Pancreas (tissue), 10 donors: ENCODE measurements at regions not wholly inside any gene's neighbourhood (a gene's known extent, or its start where the extent isn't known, plus 50 kb on each side); places are given as distances from the start of the nearest gene placed in this dataset.

Source experiments
- ATAC-seq, 4 donors: fragments of 200-7000 bp; cut with Tn5 transposase; one replicate each; pipeline versions ENCODE4 v1.8.0 to v1.9.1; 2020; ENCODE audit warnings: mild to moderate bottlenecking in 4 of 4, moderate library complexity in 4 of 4
- DNase-seq, 6 donors: peaks; one replicate each; pipeline ENCODE4 v3.0.0-alpha.2; 2020
- FAIRE-seq: peaks from 2 replicates; lab custom pipeline; 2012; peaks lifted over from hg19 to GRCh38; lab: Jason Lieb, UNC
- H3K27ac ChIP-seq, 4 donors: fragments of 200-600 bp; sonication (generic); 1 replicate in 3 of 4; 2 replicates in 1 of 4; pipeline versions ENCODE4 v1.5.0 to v1.8.0; 2020
- H3K27me3 ChIP-seq, 4 donors: fragments of 200-600 bp; one replicate each; pipeline ENCODE4 v1.8.0; 2021
- H3K36me3 ChIP-seq, 3 donors: fragments of 200-600 bp; sonication (generic) in 1 of 3; one replicate each; pipeline versions ENCODE4 v1.5.0 to v1.8.0; 2020 to 2021
- H3K4me1 ChIP-seq, 3 donors: fragments of 200-600 bp; one replicate each; pipeline ENCODE4 v1.8.0; 2021
- H3K4me3 ChIP-seq, 4 donors: fragments of 200-600 bp; sonication (generic) in 2 of 4; one replicate each; pipeline versions ENCODE4 v1.5.0 to v1.8.0; 2020 to 2021
- H3K9me3 ChIP-seq, 4 donors: fragments of 200-600 bp; one replicate each; pipeline ENCODE4 v1.8.0; 2021
- CTCF ChIP-seq, 4 donors: fragments of 200-600 bp; sonication (generic) in 3 of 4; IDR thresholded peaks; one replicate each; pipeline versions ENCODE4 v1.5.0 to v1.8.0; 2021; ENCODE audit warnings: antibody characterized with exemption in 4 of 4
- WGBS, 2 donors: extraction: QIAGEN DNeasy Blood & Tissue Kit; methylation state at CpG; one replicate each; pipeline ENCODE4 v1.1.7; 2013; 5-methylcytosine and 5-hydroxymethylcytosine counted together
- intact Hi-C, 3 donors: fragments of 100-400 bp; cut with DNase I; formaldehyde crosslinking; loops; one replicate each; pipeline versions ENCODE4 v1.11.1 to v1.14.2; 2022
- microRNA-seq, 2 donors: library from miRNA; unstranded; fragments of <30 nt; microRNA quantifications; one replicate each; pipeline versions ENCODE4 to v1.1.0, GENCODE V29; 2019 to 2020
- donor health status: healthy with polysubstance abuse.
- donor health status: DM: no; HTN: no; CAD: no; lungs with moderate emphysema.
- donor health status: DM: no; HTN: no; CAD: no.
- donor health status: control.
- donor health status: control.
- donor health status: Bipolar disorder and iron deficiency.
- donor health status: DM: yes; HTN: yes; CAD: no.
- donor health status: DM: no; HTN: no; CAD: no.
- donor health status: DM: no; HTN: no; CAD: no.
- donor health status: DM: yes; HTN: yes; CAD: no.

- H3K27me3 ChIP-seq, result no peaks in the 10 kb centered on the region
- intact Hi-C loops, result no loop called here
- FAIRE-seq (no peak), DNase-seq (no peak), ATAC-seq (no peak)
- H3K27ac ChIP-seq, result no peak overlapping the region
- H3K4me1 ChIP-seq, result no peaks in the 10 kb centered on the region
- TF ChIP-seq CTCF (IDR thresholded peaks at IDR 0.05), result no peak
- H3K9me3 ChIP-seq, result no peaks in the 10 kb centered on the region
- WGBS, 2 donors, result 55 to 60% methylated on average over 5 of the region's 5 CpGs
- H3K36me3 ChIP-seq, result no peaks in the 10 kb centered on the region
- no peak overlapping the region for H3K4me3 ChIP-seq
Measured at GRCh38 chr13:57056601-57057180, 84.0 kb upstream of the PRR20A start.

- H3K36me3 ChIP-seq, result no peaks in the 10 kb centered on the region
- no peak for ATAC-seq
- 39 to 49% methylated on average over 5 of the region's 5 CpGs for WGBS, 2 donors
- no peaks in the 10 kb centered on the region for H3K9me3 ChIP-seq
- H3K27ac ChIP-seq, result no peak overlapping the region
- DNase-seq, result no peak
- no peaks in the 10 kb centered on the region for H3K4me1 ChIP-seq
- no peak for TF ChIP-seq CTCF (IDR thresholded peaks at IDR 0.05)
- H3K27me3 ChIP-seq, result no peaks in the 10 kb centered on the region
- FAIRE-seq, result no peak
- H3K4me3 ChIP-seq, result no peak overlapping the region
- intact Hi-C loops, result no loop called here
Measured at GRCh38 chr13:57063007-57063406, 77.7 kb upstream of the PRR20A start.

- H3K4me1 ChIP-seq, result no peaks in the 10 kb centered on the region
- 46 to 53% methylated on average over 2 of the region's 2 CpGs for WGBS, 2 donors
- no peak for TF ChIP-seq CTCF (IDR thresholded peaks at IDR 0.05)
- no peaks in the 10 kb centered on the region for H3K9me3 ChIP-seq
- DNase-seq (no peak), ATAC-seq (no peak), FAIRE-seq (no peak)
- no peaks in the 10 kb centered on the region for H3K36me3 ChIP-seq
- no peaks in the 10 kb centered on the region for H3K27me3 ChIP-seq
- intact Hi-C loops, result no loop called here
- no peak overlapping the region for H3K27ac ChIP-seq
- no peak overlapping the region for H3K4me3 ChIP-seq
Measured at GRCh38 chr13:57073983-57074382, 66.7 kb upstream of the PRR20A start.

- H3K36me3 ChIP-seq, result no peaks in the 10 kb centered on the region
- no peak overlapping the region for H3K4me3 ChIP-seq
- TF ChIP-seq CTCF (IDR thresholded peaks at IDR 0.05), result no peak
- no peak overlapping the region for H3K27ac ChIP-seq
- ATAC-seq, result no peak
- H3K27me3 ChIP-seq, result no peaks in the 10 kb centered on the region
- WGBS, 2 donors, result 57 to 66% methylated on average over 2 of the region's 2 CpGs
- intact Hi-C loops, result no loop called here
- DNase-seq, result no peak
- FAIRE-seq, result no peak
- H3K9me3 ChIP-seq, result no peaks in the 10 kb centered on the region
- H3K4me1 ChIP-seq, result no peaks in the 10 kb centered on the region
Measured at GRCh38 chr13:57075588-57075987, 65.1 kb upstream of the PRR20A start.

GRCh38 chr13:57087006-57087405 lies 53.7 kb upstream of the PRR20A start:
- intact Hi-C loops, result no loop called here
- Histone ChIP-seq H3K36me3 (no peaks in the 10 kb centered on the region), H3K4me3 (no peak overlapping the region), H3K9me3 (no peaks in the 10 kb centered on the region), H3K27ac (no peak overlapping the region), H3K4me1 (no peaks in the 10 kb centered on the region), H3K27me3 (no peaks in the 10 kb centered on the region)
- TF ChIP-seq CTCF (IDR thresholded peaks at IDR 0.05), result no peak
- FAIRE-seq, result no peak
- no peak for ATAC-seq
- 42 to 59% methylated on average over 2 of the region's 2 CpGs for WGBS, 2 donors
- no peak for DNase-seq

Small RNA genes lying in the stretch of these regions (microRNA-seq; reads per million reads assigned to microRNA genes)
- gene MIR1297 (0 reads per million in 2 donors), gene MIR5007 (0 reads per million in 2 donors)
